HCT116 (cell line): ENCODE measurements at regions not wholly inside any gene's neighbourhood (a gene's known extent, or its start where the extent isn't known, plus 50 kb on each side); places are given as distances from the start of the nearest gene placed in this dataset.
A peak's percentile ranks its signal among the peaks of the same experiment; 100 is the strongest.

ENCODE experiments used
- ATAC-seq: fragments of 200-7000 bp; cut with Tn5 transposase; 2 replicates; pipeline ENCODE4 v1.9.1; 2020; ENCODE audit warnings: mild to moderate bottlenecking, moderate library complexity
- BruUV-seq: library from RNA; stranded (reverse); fragments of 400-500 nt; replicated peaks from 2 replicates; lab custom pipeline; 2021; lab: Mats Ljungman, UMichigan
- CTCF ChIA-PET: fragments of 300-600 bp; sonication (Branson Sonifier 250); formaldehyde crosslinking; loops from one replicate; lab custom pipeline; 2021; ENCODE audit warnings: antibody characterized with exemption; lab: Charles Lee
- POLR2A ChIA-PET: fragments of 300-600, 350-600 bp; sonication (Branson Sonifier 250); formaldehyde crosslinking; loops from one replicate; lab custom pipeline; 2021; ENCODE audit warnings: antibody characterized with exemption; lab: Charles Lee
- RAD21 ChIA-PET, 2 experiments: fragments of 300-600 bp; sonication (Branson Sonifier 250); formaldehyde crosslinking; loops; one replicate each; lab custom pipeline; 2023; ENCODE audit warnings: low total read pairs in 2 of 2; ENCODE audit not compliant: uncharacterized antibody in 2 of 2, unreplicated experiment in 2 of 2, low non-redundant PET in 1 of 2; lab: Charles Lee
- DNase-seq: peaks from one replicate; pipeline ENCODE4 v3.0.0-alpha.2; 2010; ENCODE audit warnings: low read depth, low spot score
- H2AFZ ChIP-seq: fragments of 200-600 bp; shearing (Covaris generic), sonication (generic); 2 replicates; pipeline ENCODE4 v1.6.1; 2017; ENCODE audit warnings: low read depth, mixed run types, mixed read lengths, antibody characterized with exemption, low read length; ENCODE audit not compliant: poor library complexity, severe bottlenecking
- H3K27ac ChIP-seq: 2 replicates; pipeline ENCODE4 v1.5.1; 2012; ENCODE audit warnings: low read depth, low read length
- H3K27me3 ChIP-seq: fragments of 200-600 bp; sonication (generic); 2 replicates; pipeline ENCODE4 v1.6.1; 2016; ENCODE audit warnings: mixed run types, low read length, mixed read lengths; ENCODE audit not compliant: insufficient read depth
- H3K36me3 ChIP-seq, 2 experiments: fragments of 200-500 bp in 1 of 2; fragments of 200-600 bp in 1 of 2; sonication (Bioruptor generic) in 1 of 2; sonication (generic) in 1 of 2; 2 replicates each; pipeline versions ENCODE4 v1.5.1 to v1.6.1; 2014 to 2016; ENCODE audit warnings: low read length in 2 of 2, inconsistent platforms in 1 of 2, mixed read lengths in 1 of 2, mixed run types in 1 of 2; ENCODE audit not compliant: insufficient read depth in 2 of 2, control insufficient read depth in 1 of 2
- H3K4me1 ChIP-seq, 2 experiments: fragments of 200-600 bp in 1 of 2; sonication (generic) in 1 of 2; 2 replicates each; pipeline versions ENCODE4 v1.5.1 to v1.6.1; 2012 to 2017; ENCODE audit warnings: low read length in 2 of 2, inconsistent platforms in 1 of 2, mild to moderate bottlenecking in 1 of 2, mixed read lengths in 1 of 2, mixed run types in 1 of 2, moderate library complexity in 1 of 2; ENCODE audit not compliant: insufficient read depth in 2 of 2, control insufficient read depth in 1 of 2
- H3K4me2 ChIP-seq: fragments of 200-600 bp; sonication (generic); 2 replicates; pipeline ENCODE4 v1.6.1; 2017; ENCODE audit warnings: mixed run types, low read length, mixed read lengths
- H3K4me3 ChIP-seq, 2 experiments: fragments of 200-600 bp in 1 of 2; sonication (generic) in 1 of 2; replicated peaks in 1 of 2; 2 replicates each; pipeline ENCODE4 v1.5.1; 2011 to 2016; ENCODE audit warnings: low read length in 2 of 2, control low read depth in 1 of 2, low read depth in 1 of 2, mild to moderate bottlenecking in 1 of 2, mixed read lengths in 1 of 2, mixed run types in 1 of 2
- H3K79me2 ChIP-seq: fragments of 200-600 bp; sonication (generic); 2 replicates; pipeline ENCODE4 v1.6.1; 2017; ENCODE audit warnings: mild to moderate bottlenecking, mixed run types, low read length, moderate library complexity, mixed read lengths; ENCODE audit not compliant: insufficient read depth
- H3K9ac ChIP-seq: fragments of 200-600 bp; sonication (generic); 2 replicates; pipeline ENCODE4 v1.6.1; 2016; ENCODE audit warnings: low read length, mixed read lengths
- H3K9me2 ChIP-seq: fragments of 200-600 bp; sonication (generic), shearing (Covaris generic); 2 replicates; pipeline ENCODE4 v1.6.1; 2017; ENCODE audit warnings: mixed run types, mild to moderate bottlenecking, moderate library complexity; ENCODE audit not compliant: insufficient read depth
- H3K9me3 ChIP-seq, 2 experiments: fragments of 200-500 bp in 1 of 2; fragments of 200-600 bp in 1 of 2; sonication (Bioruptor generic) in 1 of 2; sonication (generic) in 1 of 2; 2 replicates each; pipeline ENCODE4 v1.6.1; 2014 to 2017; ENCODE audit warnings: low read length in 2 of 2, mixed read lengths in 2 of 2, inconsistent platforms in 1 of 2, low read depth in 1 of 2, mild to moderate bottlenecking in 1 of 2, mixed run types in 1 of 2, moderate library complexity in 1 of 2; ENCODE audit not compliant: control insufficient read depth in 1 of 2, insufficient read depth in 1 of 2
- H4K20me1 ChIP-seq: fragments of 200-600 bp; sonication (generic), shearing (Covaris generic); 2 replicates; pipeline ENCODE4 v1.6.1; 2017; ENCODE audit warnings: mixed run types, mild to moderate bottlenecking, moderate library complexity; ENCODE audit not compliant: insufficient read depth
- ATF3 ChIP-seq: IDR thresholded peaks from 2 replicates; pipeline ENCODE4 v1.6.1; 2012
- CBX3 ChIP-seq: IDR thresholded peaks from 2 replicates; pipeline ENCODE4 v1.6.1; 2012; ENCODE audit warnings: low read depth
- EGR1 ChIP-seq: IDR thresholded peaks from 2 replicates; pipeline ENCODE4 v1.6.1; 2012; ENCODE audit warnings: low read depth
- FOSL1 ChIP-seq: IDR thresholded peaks from 2 replicates; pipeline ENCODE4 v1.6.1; 2012; ENCODE audit warnings: low read depth
- SP1 ChIP-seq: IDR thresholded peaks from 2 replicates; pipeline ENCODE4 v1.6.1; 2012; ENCODE audit warnings: low read depth
- SRF ChIP-seq: IDR thresholded peaks from 2 replicates; pipeline ENCODE4 v1.6.1; 2012; ENCODE audit warnings: low read depth
- TCF7L2 ChIP-seq: IDR thresholded peaks from 2 replicates; pipeline ENCODE4 v1.7.0; 2011; ENCODE audit warnings: borderline replicate concordance, inconsistent platforms; ENCODE audit not compliant: insufficient read depth, insufficient read length; ENCODE audit errors: extremely low read depth
- ZFX ChIP-seq: fragments of 450-650 bp; IDR thresholded peaks from 2 replicates; pipeline ENCODE4 v1.6.1; 2017
- ZNF274 ChIP-seq: fragments of 200-500 bp; sonication (Bioruptor generic); IDR thresholded peaks from 2 replicates; pipeline ENCODE4 v1.6.1; 2014; ENCODE audit warnings: mild to moderate bottlenecking, low read depth, low read length, inconsistent platforms
- intact Hi-C: fragments of 100-400 bp; cut with micrococcal nuclease; formaldehyde crosslinking; loops from 2 replicates; pipeline ENCODE4 v1.10.0; 2022
- TF ChIP-seq, protein P1 (sequence below): IDR thresholded peaks from 2 replicates; pipeline ENCODE4 v1.6.1; 2012
- TF ChIP-seq, protein P2 (sequence below), 3 experiments: fragments of 200-600 bp in 1 of 3; sonication (generic) in 1 of 3; IDR thresholded peaks in 2 of 3; conservative IDR thresholded peaks in 1 of 3; 2 replicates each; pipeline ENCODE4 v1.5.1; 2012 to 2017; ENCODE audit warnings: low read depth in 2 of 3, low read length in 2 of 3, antibody characterized with exemption in 1 of 3, borderline replicate concordance in 1 of 3, control low read depth in 1 of 3, mild to moderate bottlenecking in 1 of 3, mixed read lengths in 1 of 3, mixed run types in 1 of 3, moderate library complexity in 1 of 3; ENCODE audit not compliant: insufficient read depth in 1 of 3

DNA sequence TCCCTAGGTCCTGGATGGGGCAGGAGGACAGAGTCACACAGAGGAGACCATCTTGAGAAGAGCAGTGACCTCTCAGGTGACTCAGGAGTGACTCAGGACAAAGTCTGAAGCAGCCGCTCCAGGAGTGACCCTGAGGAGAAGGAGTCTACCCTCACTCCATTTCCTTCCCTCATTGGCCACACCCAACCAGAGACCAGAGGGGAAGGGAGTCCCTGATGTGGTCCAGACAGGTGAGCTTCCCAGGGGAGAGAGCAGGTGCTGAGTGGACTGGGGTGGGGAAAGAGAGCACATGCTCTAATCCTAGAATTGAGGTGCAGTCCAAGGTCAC lies 75.5 kb upstream of the MEDAG start:
- Histone ChIP-seq H3K4me2 (peak overlapping the region; percentile 84), H3K9me3 (no peaks in the 10 kb centered on the region)

GRCh38 chr13:30831515-30831914 lies 74.6 kb upstream of the MEDAG start:
- Histone ChIP-seq H3K4me1 (peaks cover 63 to 75% of the 10 kb centered on the region in 2 experiments), H3K36me3 (no peaks in the 10 kb centered on the region), H3K4me2 (peak overlapping the region; percentile 84), H3K9me3 (no peaks in the 10 kb centered on the region), H2AFZ (no peak overlapping the region), H3K4me3 (no peak overlapping the region), H3K79me2 (no peaks in the 10 kb centered on the region), H3K9me2 (no peaks in the 10 kb centered on the region), H3K27ac (peak overlapping the region; percentile 17; the same call in 1 of the 2 replicates), H3K27me3 (peaks cover 12% of the 10 kb centered on the region; the same call in 1 of the 2 replicates), H3K9ac (peak overlapping the region; percentile 7; the same call in 1 of the 2 replicates), H4K20me1 (no peaks in the 10 kb centered on the region)
- ChIA-PET RAD21 (no interaction called here), POLR2A (interaction anchor here (0.9 kb wide), 1 partner anchor 39 kb away, joined by 3 read pairs; no protein-coding TSS in a partner anchor), CTCF (interaction anchor here (0.8 to 1.4 kb wide), 3 partner anchors 12 to 148 kb away, joined by 3 to 4 read pairs (median 3); no protein-coding TSS in a partner anchor)
- no TSS peak for BruUV-seq
- TF ChIP-seq, protein P1, sequence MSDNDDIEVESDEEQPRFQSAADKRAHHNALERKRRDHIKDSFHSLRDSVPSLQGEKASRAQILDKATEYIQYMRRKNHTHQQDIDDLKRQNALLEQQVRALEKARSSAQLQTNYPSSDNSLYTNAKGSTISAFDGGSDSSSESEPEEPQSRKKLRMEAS = no peak
- TF ChIP-seq FOSL1 (no peak), ZNF274 (no peak), EGR1 (no peak), ATF3 (no peak), TCF7L2 (no peak), CBX3 (no peak), ZFX (no peak), SRF (no peak)
- no peak for DNase-seq
- no peak for ATAC-seq
- intact Hi-C loops = no loop called here

More for the DNA sequence above, 75.5 kb upstream of the MEDAG start:
- Histone ChIP-seq H3K79me2 (no peaks in the 10 kb centered on the region), H3K9ac (peak overlapping the region; percentile 6; the same call in 1 of the 2 replicates), H3K4me3 (peak overlapping the region in 1 of 2 experiments; percentile 16; a peak in 1 of 4 replicates), H3K27me3 (peaks cover 6% of the 10 kb centered on the region; the same call in 1 of the 2 replicates), H4K20me1 (no peaks in the 10 kb centered on the region), H2AFZ (no peak overlapping the region), H3K4me1 (peaks cover 63 to 74% of the 10 kb centered on the region in 2 experiments), H3K36me3 (no peaks in the 10 kb centered on the region), H3K27ac (peak overlapping the region; percentile 65), H3K9me2 (no peaks in the 10 kb centered on the region)
- DNase-seq = peak; percentile 66
- ChIA-PET RAD21 (no interaction called here), CTCF (interaction anchor here (0.8 kb wide), 1 partner anchor 149 kb away, joined by 3 read pairs; no protein-coding TSS in a partner anchor), POLR2A (interaction anchor here (0.9 kb wide), 1 partner anchor 40 kb away, joined by 3 read pairs; no protein-coding TSS in a partner anchor)
- intact Hi-C loops = no loop called here
- no TSS peak for BruUV-seq
- no peak for TF ChIP-seq SP1
- TF ChIP-seq, protein P2, sequence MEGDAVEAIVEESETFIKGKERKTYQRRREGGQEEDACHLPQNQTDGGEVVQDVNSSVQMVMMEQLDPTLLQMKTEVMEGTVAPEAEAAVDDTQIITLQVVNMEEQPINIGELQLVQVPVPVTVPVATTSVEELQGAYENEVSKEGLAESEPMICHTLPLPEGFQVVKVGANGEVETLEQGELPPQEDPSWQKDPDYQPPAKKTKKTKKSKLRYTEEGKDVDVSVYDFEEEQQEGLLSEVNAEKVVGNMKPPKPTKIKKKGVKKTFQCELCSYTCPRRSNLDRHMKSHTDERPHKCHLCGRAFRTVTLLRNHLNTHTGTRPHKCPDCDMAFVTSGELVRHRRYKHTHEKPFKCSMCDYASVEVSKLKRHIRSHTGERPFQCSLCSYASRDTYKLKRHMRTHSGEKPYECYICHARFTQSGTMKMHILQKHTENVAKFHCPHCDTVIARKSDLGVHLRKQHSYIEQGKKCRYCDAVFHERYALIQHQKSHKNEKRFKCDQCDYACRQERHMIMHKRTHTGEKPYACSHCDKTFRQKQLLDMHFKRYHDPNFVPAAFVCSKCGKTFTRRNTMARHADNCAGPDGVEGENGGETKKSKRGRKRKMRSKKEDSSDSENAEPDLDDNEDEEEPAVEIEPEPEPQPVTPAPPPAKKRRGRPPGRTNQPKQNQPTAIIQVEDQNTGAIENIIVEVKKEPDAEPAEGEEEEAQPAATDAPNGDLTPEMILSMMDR (IDR thresholded peaks at IDR 0.05 in 2 of 3, conservative IDR thresholded peaks at IDR 0.05 in 1 of 3; ENCODE audit: borderline replicate concordance in 1 of 3, insufficient read depth in 1 of 3, low read depth in 2 of 3, low read length in 2 of 3) = no peak
- peak; percentile 68 for TF ChIP-seq TCF7L2
- no peak for TF ChIP-seq ZNF274
- peak; percentile 49 for ATAC-seq
